AG10803 (cell line): ENCODE measurements at regions not wholly inside any gene's neighbourhood (a gene's known extent, or its start where the extent isn't known, plus 50 kb on each side); places are given as distances from the start of the nearest gene placed in this dataset.

ENCODE experiments used
- DNase-seq: peaks from one replicate; pipeline ENCODE4 v3.0.0; 2010; ENCODE audit warnings: low read depth
- H3K4me3 ChIP-seq: 2 replicates; pipeline ENCODE4 v1.5.1; 2011; ENCODE audit warnings: mild to moderate bottlenecking, low read length, control low read depth
- CTCF ChIP-seq: conservative IDR thresholded peaks from 2 replicates; pipeline ENCODE4 v1.5.1; 2011; ENCODE audit warnings: mild to moderate bottlenecking, low read length, control low read depth, inconsistent platforms

DNA sequence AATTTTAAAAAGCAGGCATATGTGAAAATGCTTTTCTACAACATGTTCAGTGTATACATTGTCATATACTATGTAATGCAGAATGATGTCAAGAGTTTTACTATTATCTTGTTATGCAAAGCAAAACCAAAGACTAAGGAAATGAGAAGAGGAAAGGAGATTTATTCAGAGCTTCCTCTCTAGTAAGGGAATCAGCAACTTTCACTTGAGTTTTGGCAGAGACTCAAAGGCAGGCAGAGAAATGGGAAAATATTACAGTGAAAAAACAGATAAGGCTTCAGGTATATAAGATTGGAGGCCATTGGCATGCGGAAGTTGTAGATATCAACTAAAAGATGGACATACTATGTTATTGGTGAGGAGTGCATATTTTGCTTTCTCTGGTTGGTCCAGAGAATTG is 512.0 kb upstream of the PCDH20 start:
- H3K4me3 ChIP-seq, result no peak overlapping the region
- no peak for TF ChIP-seq CTCF
- no peak for DNase-seq

DNA sequence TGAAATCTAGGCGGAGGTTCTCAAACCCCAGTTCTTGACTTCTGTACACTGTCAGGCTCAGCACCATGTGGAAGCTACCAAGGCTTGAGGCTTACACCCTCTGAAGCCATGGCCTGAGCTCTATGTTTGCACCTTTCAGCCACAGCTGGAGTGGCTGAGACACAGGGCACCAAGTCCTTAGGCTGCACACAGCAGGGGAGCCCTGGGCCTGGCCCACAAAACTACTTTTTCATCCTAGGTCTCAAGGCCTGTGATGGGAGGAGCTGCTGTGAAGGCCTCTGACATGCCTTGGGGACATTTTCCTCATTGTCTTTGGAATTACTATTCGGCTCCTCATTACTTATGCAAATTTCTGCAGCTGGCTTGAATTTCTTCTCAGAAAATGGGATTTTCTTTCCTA is 503.2 kb upstream of the PCDH20 start:
- no peak for TF ChIP-seq CTCF
- no peak overlapping the region for H3K4me3 ChIP-seq
- no peak for DNase-seq

DNA sequence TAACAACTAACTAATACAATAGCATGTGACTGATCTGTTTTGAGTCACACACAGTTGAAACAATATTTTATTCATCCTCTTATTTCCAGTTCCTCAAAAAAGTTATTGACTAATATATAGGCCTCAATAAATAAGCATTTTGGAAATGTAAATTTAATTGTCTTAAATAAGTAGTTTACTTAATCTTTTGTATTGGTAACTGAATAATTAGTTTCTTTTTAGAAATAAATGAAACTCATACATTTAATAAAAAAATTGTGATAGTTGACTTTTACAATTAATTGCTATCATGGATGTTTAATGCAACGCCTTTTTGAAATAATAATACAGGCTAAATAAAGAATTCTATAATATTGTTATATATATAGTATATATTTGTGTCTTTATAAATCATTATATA is 500.8 kb upstream of the PCDH20 start:
- H3K4me3 ChIP-seq, result no peak overlapping the region
- no peak for DNase-seq
- no peak for TF ChIP-seq CTCF

DNA sequence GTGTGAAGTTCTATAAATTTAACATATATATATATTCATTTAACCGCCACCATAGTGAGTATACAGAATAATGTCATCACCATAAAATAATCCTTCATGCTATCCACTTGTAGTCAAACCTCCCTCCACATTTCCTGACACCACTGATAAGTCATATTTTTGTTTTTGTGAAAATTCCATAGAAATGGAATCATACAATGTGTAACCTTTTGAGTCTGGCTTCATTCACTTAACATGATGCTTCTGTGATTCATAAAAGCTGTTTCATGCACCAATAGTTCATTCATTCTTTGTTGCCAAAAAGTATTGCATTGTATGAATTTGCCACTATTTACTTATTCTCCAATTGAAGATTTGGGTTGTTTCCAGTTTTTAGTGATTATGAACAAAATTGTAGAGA is 497.5 kb upstream of the PCDH20 start:
- DNase-seq, result no peak
- no peak overlapping the region for H3K4me3 ChIP-seq
- no peak for TF ChIP-seq CTCF

DNA sequence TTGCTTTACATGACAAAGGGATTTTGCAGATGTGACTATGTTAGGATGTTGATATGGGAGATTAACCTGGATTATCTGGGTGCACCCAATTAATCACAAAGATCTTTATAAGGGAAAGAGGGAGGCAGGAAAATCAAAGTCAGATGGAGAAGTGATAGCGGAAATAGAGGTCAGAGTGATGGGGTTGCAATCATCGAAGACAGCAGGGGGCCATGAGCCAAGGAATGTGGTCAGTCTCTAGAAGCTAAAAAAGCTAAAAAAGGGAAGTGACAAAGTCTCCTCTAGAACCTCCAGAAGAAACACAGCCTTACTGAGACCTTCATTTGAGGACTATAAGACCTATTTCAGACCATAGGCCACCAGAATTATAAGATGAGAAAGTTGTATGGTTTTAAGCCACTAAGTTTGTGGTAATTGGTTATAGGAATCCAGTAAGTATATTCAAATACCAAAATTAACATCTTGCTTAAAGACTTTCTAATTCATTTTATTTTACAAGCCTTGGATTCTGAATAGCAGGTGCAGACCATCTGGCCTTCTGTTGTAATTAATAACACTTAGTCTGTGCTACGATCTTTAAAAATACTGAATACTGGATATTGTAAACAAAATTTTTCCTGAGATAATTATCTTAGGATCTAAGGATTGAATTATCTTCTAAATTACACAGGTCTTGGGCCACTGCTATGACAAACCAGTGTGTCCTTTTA is 493.4 kb upstream of the PCDH20 start:
- no peak for DNase-seq

DNA sequence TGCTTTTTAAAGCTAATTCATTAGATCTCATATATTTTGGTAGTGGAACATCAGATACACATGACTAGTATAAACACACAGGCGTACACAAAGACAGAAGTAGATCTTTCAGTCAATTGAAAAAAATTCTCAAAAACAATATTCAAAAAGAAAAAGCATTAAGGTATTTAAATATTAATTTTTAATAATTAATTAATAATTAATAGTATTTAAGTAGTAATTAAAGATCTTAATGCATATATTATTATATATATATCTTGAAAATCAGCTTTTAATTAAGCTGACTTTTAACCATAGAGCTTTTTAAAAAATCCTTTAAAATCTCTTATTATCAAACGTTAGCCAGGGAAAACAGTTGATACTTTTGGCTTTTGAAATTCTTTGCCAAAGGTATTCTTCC is 489.4 kb upstream of the PCDH20 start:
- H3K4me3 ChIP-seq, result no peak overlapping the region
- no peak for TF ChIP-seq CTCF
- no peak for DNase-seq

More for the DNA sequence above, 493.4 kb upstream of the PCDH20 start:
- H3K4me3 ChIP-seq, result no peak overlapping the region
- no peak for TF ChIP-seq CTCF

GRCh38 chr13:61901946-61902541 is 486.4 kb upstream of the PCDH20 start:
- DNase-seq, result no peak
- no peak overlapping the region for H3K4me3 ChIP-seq
- no peak for TF ChIP-seq CTCF
